H9 (cell line): ENCODE measurements at regions not wholly inside any gene's neighbourhood (a gene's known extent, or its start where the extent isn't known, plus 50 kb on each side); places are given as distances from the start of the nearest gene placed in this dataset.

Experiments
- DNase-seq: peaks from one replicate; pipeline ENCODE4 v3.0.0-alpha.2; 2017
- H2AFZ ChIP-seq: one replicate; pipeline ENCODE4 v1.6.1; 2013; ENCODE audit warnings: mild to moderate bottlenecking, low read length, control low read depth, moderate library complexity
- H2AK5ac ChIP-seq: 2 replicates; pipeline ENCODE4 v1.6.1; 2013; ENCODE audit warnings: low read length, control low read depth, mixed read lengths; ENCODE audit not compliant: insufficient read length
- H2BK120ac ChIP-seq: one replicate; pipeline ENCODE4 v1.6.1; 2013; ENCODE audit warnings: low read depth, mild to moderate bottlenecking, low read length, control low read depth, inconsistent platforms; ENCODE audit not compliant: poor library complexity, severe bottlenecking
- H2BK12ac ChIP-seq: 2 replicates; pipeline ENCODE4 v1.6.1; 2013; ENCODE audit warnings: low read length, control low read depth, mixed read lengths, low read depth; ENCODE audit not compliant: insufficient read length
- H2BK15ac ChIP-seq: 2 replicates; pipeline ENCODE4 v1.6.1; 2013; ENCODE audit warnings: low read depth, low read length, control low read depth
- H2BK20ac ChIP-seq: one replicate; pipeline ENCODE4 v1.6.1; 2013; ENCODE audit warnings: low read depth, mild to moderate bottlenecking, low read length, control low read depth, inconsistent platforms; ENCODE audit not compliant: poor library complexity, severe bottlenecking
- H2BK5ac ChIP-seq: 2 replicates; pipeline ENCODE4 v1.6.1; 2013; ENCODE audit warnings: low read length, control low read depth, mixed read lengths; ENCODE audit not compliant: insufficient read length
- H3K14ac ChIP-seq: 2 replicates; pipeline ENCODE4 v1.6.1; 2013; ENCODE audit warnings: low read length, control low read depth; ENCODE audit not compliant: insufficient read depth
- H3K18ac ChIP-seq: 2 replicates; pipeline ENCODE4 v1.6.1; 2013; ENCODE audit warnings: low read depth, mild to moderate bottlenecking, mixed read lengths, low read length, control low read depth; ENCODE audit not compliant: insufficient read length
- H3K23ac ChIP-seq: 2 replicates; pipeline ENCODE4 v1.6.1; 2013; ENCODE audit warnings: low read length, control low read depth, mixed read lengths, low read depth; ENCODE audit not compliant: insufficient read length
- H3K23me2 ChIP-seq: 2 replicates; pipeline ENCODE4 v1.6.1; 2013; ENCODE audit warnings: low read depth, mild to moderate bottlenecking, mixed read lengths, low read length, control low read depth; ENCODE audit not compliant: insufficient read length, poor library complexity, severe bottlenecking
- H3K27ac ChIP-seq: 2 replicates; pipeline ENCODE4 v1.5.1; 2013; ENCODE audit warnings: low read length, control low read depth, mixed read lengths, low read depth; ENCODE audit not compliant: insufficient read length
- H3K27me3 ChIP-seq: 2 replicates; pipeline ENCODE4 v1.6.1; 2013; ENCODE audit warnings: low read length, control low read depth, inconsistent platforms; ENCODE audit not compliant: insufficient read depth
- H3K4ac ChIP-seq: 2 replicates; pipeline ENCODE4 v1.6.1; 2013; ENCODE audit warnings: low read depth, mild to moderate bottlenecking, control low read depth, inconsistent platforms, low read length, moderate library complexity
- H3K4me1 ChIP-seq: 2 replicates; pipeline ENCODE4 v1.6.1; 2013; ENCODE audit warnings: low read length, control low read depth, inconsistent platforms; ENCODE audit not compliant: insufficient read depth
- H3K4me2 ChIP-seq: 2 replicates; pipeline ENCODE4 v1.6.1; 2013; ENCODE audit warnings: low read length, control low read depth, mixed read lengths; ENCODE audit not compliant: insufficient read length, insufficient read depth
- H3K56ac ChIP-seq: 2 replicates; pipeline ENCODE4 v1.6.1; 2013; ENCODE audit warnings: low read depth, mild to moderate bottlenecking, mixed read lengths, low read length, control low read depth; ENCODE audit not compliant: insufficient read length
- H3K79me1 ChIP-seq: 2 replicates; pipeline ENCODE4 v1.6.1; 2013; ENCODE audit warnings: low read depth, mild to moderate bottlenecking, moderate library complexity, low read length, control low read depth, inconsistent platforms; ENCODE audit not compliant: insufficient read depth, poor library complexity, severe bottlenecking
- H3K79me2 ChIP-seq: 2 replicates; pipeline ENCODE4 v1.6.1; 2013; ENCODE audit warnings: low read length, control low read depth, inconsistent platforms; ENCODE audit not compliant: insufficient read depth
- H3K9ac ChIP-seq: 2 replicates; pipeline ENCODE4 v1.6.1; 2013; ENCODE audit warnings: low read length, control low read depth, mixed read lengths; ENCODE audit not compliant: insufficient read length; ENCODE audit errors: extremely low read depth
- H3K9me3 ChIP-seq: one replicate; pipeline ENCODE4 v1.6.1; 2013; ENCODE audit warnings: low read depth, low read length, inconsistent platforms; ENCODE audit not compliant: control insufficient read depth
- H3T11ph ChIP-seq: one replicate; pipeline ENCODE4 v1.6.1; 2013; ENCODE audit warnings: mild to moderate bottlenecking, low read length, control low read depth, inconsistent platforms
- H4K20me1 ChIP-seq: one replicate; pipeline ENCODE4 v1.6.1; 2013; ENCODE audit not compliant: control insufficient read depth, insufficient read length, insufficient read depth
- H4K5ac ChIP-seq: 2 replicates; pipeline ENCODE4 v1.6.1; 2013; ENCODE audit warnings: low read depth, mild to moderate bottlenecking, mixed read lengths, low read length, control low read depth; ENCODE audit not compliant: insufficient read length
- H4K8ac ChIP-seq: replicated peaks from 2 replicates; pipeline ENCODE4 v1.6.1; 2013; ENCODE audit warnings: low read length, control low read depth, mixed read lengths, low read depth; ENCODE audit not compliant: insufficient read length
- H4K91ac ChIP-seq: 2 replicates; pipeline ENCODE4 v1.6.1; 2013; ENCODE audit warnings: low read depth, mild to moderate bottlenecking, moderate library complexity, mixed read lengths, low read length, control low read depth; ENCODE audit not compliant: insufficient read length
- H3K27ac Mint-ChIP-seq, 3 experiments: 2 replicates in 2 of 3; 3 replicates in 1 of 3; pipeline ENCODE4 v1.8.0; 2020 to 2021; ENCODE audit warnings: mixed read lengths in 3 of 3, mild to moderate bottlenecking in 1 of 3, moderate library complexity in 1 of 3
- H3K27me3 Mint-ChIP-seq: 2 replicates; pipeline ENCODE4 v1.8.0; 2021; ENCODE audit warnings: low read depth, mild to moderate bottlenecking, moderate library complexity, mixed read lengths
- H3K36me3 Mint-ChIP-seq, 3 experiments: 2 replicates in 2 of 3; 3 replicates in 1 of 3; pipeline ENCODE4 v1.8.0; 2020 to 2021; ENCODE audit warnings: low read depth in 3 of 3, mixed read lengths in 3 of 3; ENCODE audit not compliant: insufficient read depth in 1 of 3
- H3K4me1 Mint-ChIP-seq, 2 experiments: 2 replicates each; pipeline ENCODE4 v1.8.0; 2020; ENCODE audit warnings: mixed read lengths in 2 of 2
- H3K4me3 Mint-ChIP-seq, 2 experiments: 2 replicates in 1 of 2; 3 replicates in 1 of 2; pipeline ENCODE4 v1.8.0; 2020 to 2021; ENCODE audit warnings: mild to moderate bottlenecking in 2 of 2, mixed read lengths in 2 of 2, moderate library complexity in 1 of 2
- H3K9me3 Mint-ChIP-seq, 2 experiments: 2 replicates in 1 of 2; 3 replicates in 1 of 2; pipeline ENCODE4 v1.8.0; 2020; ENCODE audit warnings: mild to moderate bottlenecking in 2 of 2, mixed read lengths in 2 of 2, moderate library complexity in 1 of 2
- CTCF ChIP-seq: fragments of 200-600 bp; sonication (generic); conservative IDR thresholded peaks from 3 replicates; pipeline ENCODE4 v1.8.0; 2021; ENCODE audit warnings: antibody characterized with exemption, mild to moderate bottlenecking
- WGBS: extraction: QIAGEN DNeasy Blood & Tissue Kit; methylation state at CpG from one replicate; pipeline ENCODE4 v1.1.7; 2013; ENCODE audit warnings: missing lambda C conversion rate, low lambda C conversion rate, mixed read lengths; ENCODE audit not compliant: insufficient read length; ENCODE audit errors: extremely low coverage; 5-methylcytosine and 5-hydroxymethylcytosine counted together

- Histone ChIP-seq H3K79me2 (no peaks in the 10 kb centered on the region), H4K91ac (no peak overlapping the region), H3K23me2 (no peaks in the 10 kb centered on the region), H3K56ac (no peak overlapping the region), H2AK5ac (no peak overlapping the region), H3K79me1 (no peaks in the 10 kb centered on the region), H2BK20ac (no peak overlapping the region), H3K18ac (no peak overlapping the region), H3K4ac (no peak overlapping the region), H3K9ac (no peak overlapping the region), H3K27ac (no peak overlapping the region), H3T11ph (no peak overlapping the region), H2BK12ac (no peak overlapping the region), H2AFZ (no peak overlapping the region), H3K4me1 (peaks cover 14% of the 10 kb centered on the region), H4K5ac (no peak overlapping the region), H2BK5ac (no peak overlapping the region), H3K27me3 (no peaks in the 10 kb centered on the region), H3K14ac (no peak overlapping the region), H2BK15ac (no peak overlapping the region), H3K9me3 (no peaks in the 10 kb centered on the region), H2BK120ac (no peak overlapping the region), H3K23ac (no peak overlapping the region), H4K8ac (no peak overlapping the region), H4K20me1 (no peaks in the 10 kb centered on the region), H3K4me2 (no peak overlapping the region)
- Mint-ChIP-seq H3K27me3 (no peaks in the 10 kb centered on the region; the same call in 1 of the 2 replicates), H3K27ac (peak overlapping the region in 1 of 3 experiments; percentile 52; a peak in 1 of 7 replicates), H3K4me3 (no peak overlapping the region), H3K4me1 (peaks cover 44 to 47% of the 10 kb centered on the region in 2 experiments), H3K36me3 (peaks cover 0 to 7% (median 0%) of the 10 kb centered on the region in 3 experiments; a peak in 1 of 7 replicates), H3K9me3 (no peaks in the 10 kb centered on the region; a peak in 1 of 5 replicates)
- WGBS = no CpG with 5 or more reads among the region's 3 CpGs
- TF ChIP-seq CTCF = no peak
- DNase-seq = no peak
Measured at GRCh38 chr2:39511605-39512433, 74.7 kb upstream of the MAP4K3 start.
